Liver (tissue), 3 donors: ENCODE measurements at regions not wholly inside any gene's neighbourhood (a gene's known extent, or its start where the extent isn't known, plus 50 kb on each side); places are given as distances from the start of the nearest gene placed in this dataset.

ENCODE experiments used
- GABPA ChIP-seq, 2 donors: IDR thresholded peaks in 1 of 2; conservative IDR thresholded peaks in 1 of 2; 2 replicates each; pipeline ENCODE4 v1.6.1; 2016; ENCODE audit warnings: antibody characterized with exemption in 2 of 2, mild to moderate bottlenecking in 1 of 2, moderate library complexity in 1 of 2
- RAD21 ChIP-seq, 2 donors: IDR thresholded peaks; 2 replicates each; pipeline ENCODE4 v1.6.1; 2016; ENCODE audit warnings: antibody characterized with exemption in 2 of 2, mild to moderate bottlenecking in 2 of 2
- RXRA ChIP-seq, 2 donors: IDR thresholded peaks; 2 replicates each; pipeline ENCODE4 v1.6.1; 2017 to 2018; ENCODE audit warnings: antibody characterized with exemption in 2 of 2, mild to moderate bottlenecking in 1 of 2
- SP1 ChIP-seq: IDR thresholded peaks from 2 replicates; pipeline ENCODE4 v1.6.1; 2018; ENCODE audit warnings: antibody characterized with exemption, mild to moderate bottlenecking
- YY1 ChIP-seq: IDR thresholded peaks from 2 replicates; pipeline ENCODE4 v1.6.1; 2016; ENCODE audit warnings: antibody characterized with exemption, mild to moderate bottlenecking
- TF ChIP-seq, protein P1 (sequence below): fragments of 150-350 bp; IDR thresholded peaks from 2 replicates; pipeline ENCODE4 v1.5.1; 2017; ENCODE audit warnings: improper control_type of control experiment, low read depth, low read length; ENCODE audit not compliant: missing input control
- TF ChIP-seq, protein P2 (sequence below): IDR thresholded peaks from 2 replicates; pipeline ENCODE4 v1.6.1; 2016; ENCODE audit warnings: antibody characterized with exemption, mild to moderate bottlenecking
- donor health status: healthy.
- donor health status: healthy.

DNA sequence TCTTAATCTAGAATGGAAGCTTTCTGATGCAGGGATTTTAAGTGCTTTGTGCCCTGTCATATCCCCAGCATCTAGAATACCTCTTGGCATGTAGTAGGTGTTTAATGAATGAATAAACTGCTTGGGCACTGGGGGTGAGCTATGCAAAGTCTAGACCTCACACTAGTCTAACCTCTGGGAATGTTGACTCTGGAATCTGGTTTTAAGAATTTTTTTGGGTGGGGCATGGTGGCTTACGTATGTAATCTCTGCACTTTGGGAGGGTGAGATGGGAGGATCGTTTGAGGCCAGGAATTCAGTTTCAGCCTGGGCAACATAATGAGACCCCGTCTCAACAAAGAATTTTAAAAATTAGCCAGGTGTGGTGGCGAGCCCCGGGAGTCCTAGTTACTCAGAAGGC, 146.3 kb upstream of the RGMA start:
- TF ChIP-seq, protein P1, sequence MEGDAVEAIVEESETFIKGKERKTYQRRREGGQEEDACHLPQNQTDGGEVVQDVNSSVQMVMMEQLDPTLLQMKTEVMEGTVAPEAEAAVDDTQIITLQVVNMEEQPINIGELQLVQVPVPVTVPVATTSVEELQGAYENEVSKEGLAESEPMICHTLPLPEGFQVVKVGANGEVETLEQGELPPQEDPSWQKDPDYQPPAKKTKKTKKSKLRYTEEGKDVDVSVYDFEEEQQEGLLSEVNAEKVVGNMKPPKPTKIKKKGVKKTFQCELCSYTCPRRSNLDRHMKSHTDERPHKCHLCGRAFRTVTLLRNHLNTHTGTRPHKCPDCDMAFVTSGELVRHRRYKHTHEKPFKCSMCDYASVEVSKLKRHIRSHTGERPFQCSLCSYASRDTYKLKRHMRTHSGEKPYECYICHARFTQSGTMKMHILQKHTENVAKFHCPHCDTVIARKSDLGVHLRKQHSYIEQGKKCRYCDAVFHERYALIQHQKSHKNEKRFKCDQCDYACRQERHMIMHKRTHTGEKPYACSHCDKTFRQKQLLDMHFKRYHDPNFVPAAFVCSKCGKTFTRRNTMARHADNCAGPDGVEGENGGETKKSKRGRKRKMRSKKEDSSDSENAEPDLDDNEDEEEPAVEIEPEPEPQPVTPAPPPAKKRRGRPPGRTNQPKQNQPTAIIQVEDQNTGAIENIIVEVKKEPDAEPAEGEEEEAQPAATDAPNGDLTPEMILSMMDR: no peak
- TF ChIP-seq GABPA (IDR thresholded peaks at IDR 0.05 in 1 of 2, conservative IDR thresholded peaks at IDR 0.05 in 1 of 2) (no peak), YY1 (no peak), RXRA (IDR thresholded peaks at IDR 0.05) (no peak), SP1 (no peak), RAD21 (IDR thresholded peaks at IDR 0.05) (no peak)
- TF ChIP-seq, protein P2, sequence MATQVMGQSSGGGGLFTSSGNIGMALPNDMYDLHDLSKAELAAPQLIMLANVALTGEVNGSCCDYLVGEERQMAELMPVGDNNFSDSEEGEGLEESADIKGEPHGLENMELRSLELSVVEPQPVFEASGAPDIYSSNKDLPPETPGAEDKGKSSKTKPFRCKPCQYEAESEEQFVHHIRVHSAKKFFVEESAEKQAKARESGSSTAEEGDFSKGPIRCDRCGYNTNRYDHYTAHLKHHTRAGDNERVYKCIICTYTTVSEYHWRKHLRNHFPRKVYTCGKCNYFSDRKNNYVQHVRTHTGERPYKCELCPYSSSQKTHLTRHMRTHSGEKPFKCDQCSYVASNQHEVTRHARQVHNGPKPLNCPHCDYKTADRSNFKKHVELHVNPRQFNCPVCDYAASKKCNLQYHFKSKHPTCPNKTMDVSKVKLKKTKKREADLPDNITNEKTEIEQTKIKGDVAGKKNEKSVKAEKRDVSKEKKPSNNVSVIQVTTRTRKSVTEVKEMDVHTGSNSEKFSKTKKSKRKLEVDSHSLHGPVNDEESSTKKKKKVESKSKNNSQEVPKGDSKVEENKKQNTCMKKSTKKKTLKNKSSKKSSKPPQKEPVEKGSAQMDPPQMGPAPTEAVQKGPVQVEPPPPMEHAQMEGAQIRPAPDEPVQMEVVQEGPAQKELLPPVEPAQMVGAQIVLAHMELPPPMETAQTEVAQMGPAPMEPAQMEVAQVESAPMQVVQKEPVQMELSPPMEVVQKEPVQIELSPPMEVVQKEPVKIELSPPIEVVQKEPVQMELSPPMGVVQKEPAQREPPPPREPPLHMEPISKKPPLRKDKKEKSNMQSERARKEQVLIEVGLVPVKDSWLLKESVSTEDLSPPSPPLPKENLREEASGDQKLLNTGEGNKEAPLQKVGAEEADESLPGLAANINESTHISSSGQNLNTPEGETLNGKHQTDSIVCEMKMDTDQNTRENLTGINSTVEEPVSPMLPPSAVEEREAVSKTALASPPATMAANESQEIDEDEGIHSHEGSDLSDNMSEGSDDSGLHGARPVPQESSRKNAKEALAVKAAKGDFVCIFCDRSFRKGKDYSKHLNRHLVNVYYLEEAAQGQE: no peak
